Fibroblast of mammary gland (primary cell): ENCODE measurements at regions not wholly inside any gene's neighbourhood (a gene's known extent, or its start where the extent isn't known, plus 50 kb on each side); places are given as distances from the start of the nearest gene placed in this dataset.

Experiments used
- DNase-seq: peaks from one replicate; pipeline ENCODE4 v3.0.0-alpha.2; 2010; ENCODE audit warnings: low read depth
- H3K4me3 ChIP-seq: 2 replicates; pipeline ENCODE4 v1.5.1; 2011; ENCODE audit warnings: low read depth, mild to moderate bottlenecking, low read length, moderate library complexity; ENCODE audit not compliant: control insufficient read depth
- TF ChIP-seq, protein P1 (sequence below): conservative IDR thresholded peaks from 2 replicates; pipeline ENCODE4 v1.5.1; 2011; ENCODE audit warnings: low read depth, low read length, inconsistent platforms; ENCODE audit not compliant: control insufficient read depth, insufficient read depth

DNA sequence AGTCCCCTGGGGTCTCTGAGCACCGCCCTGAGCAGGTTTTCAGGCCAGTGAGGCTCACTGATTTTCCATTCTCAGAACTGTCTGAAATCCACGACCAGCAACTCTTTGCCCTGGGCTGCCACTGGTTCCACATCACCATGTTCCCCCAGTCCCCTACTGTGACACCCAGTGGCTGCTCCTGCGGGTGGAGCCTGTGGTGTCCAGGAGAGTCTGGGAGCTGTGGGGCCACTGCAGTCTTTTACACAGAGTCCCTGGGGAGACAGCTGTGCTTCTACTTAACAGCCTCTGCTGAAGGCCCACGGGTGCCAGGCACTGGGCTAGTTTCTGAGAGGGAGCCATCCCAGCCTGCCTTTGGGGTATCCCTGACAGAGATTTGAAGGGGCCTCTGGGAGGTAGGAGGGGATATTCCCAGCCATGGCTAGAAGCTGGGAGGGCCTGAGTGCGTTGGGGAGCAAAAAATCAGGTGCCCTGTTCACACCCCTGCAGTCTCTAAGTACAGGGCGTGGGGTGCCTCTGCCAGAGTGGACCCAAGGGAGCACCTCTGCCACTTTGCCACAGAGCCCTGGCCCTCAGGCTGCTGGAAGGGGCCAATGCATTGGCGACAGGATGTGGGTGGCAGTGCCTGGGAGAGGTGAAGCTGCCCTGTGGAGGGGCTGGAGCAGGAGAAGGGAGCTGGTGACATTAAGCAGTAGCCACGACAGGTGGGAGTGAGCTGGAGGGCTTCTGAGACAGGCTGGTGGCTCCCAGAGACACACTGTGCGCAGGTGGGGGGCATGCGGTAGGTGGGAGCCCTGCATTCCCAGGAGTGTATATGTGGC lies 200.2 kb upstream of the ZNF536 start:
- DNase-seq: no peak
- TF ChIP-seq, protein P1, sequence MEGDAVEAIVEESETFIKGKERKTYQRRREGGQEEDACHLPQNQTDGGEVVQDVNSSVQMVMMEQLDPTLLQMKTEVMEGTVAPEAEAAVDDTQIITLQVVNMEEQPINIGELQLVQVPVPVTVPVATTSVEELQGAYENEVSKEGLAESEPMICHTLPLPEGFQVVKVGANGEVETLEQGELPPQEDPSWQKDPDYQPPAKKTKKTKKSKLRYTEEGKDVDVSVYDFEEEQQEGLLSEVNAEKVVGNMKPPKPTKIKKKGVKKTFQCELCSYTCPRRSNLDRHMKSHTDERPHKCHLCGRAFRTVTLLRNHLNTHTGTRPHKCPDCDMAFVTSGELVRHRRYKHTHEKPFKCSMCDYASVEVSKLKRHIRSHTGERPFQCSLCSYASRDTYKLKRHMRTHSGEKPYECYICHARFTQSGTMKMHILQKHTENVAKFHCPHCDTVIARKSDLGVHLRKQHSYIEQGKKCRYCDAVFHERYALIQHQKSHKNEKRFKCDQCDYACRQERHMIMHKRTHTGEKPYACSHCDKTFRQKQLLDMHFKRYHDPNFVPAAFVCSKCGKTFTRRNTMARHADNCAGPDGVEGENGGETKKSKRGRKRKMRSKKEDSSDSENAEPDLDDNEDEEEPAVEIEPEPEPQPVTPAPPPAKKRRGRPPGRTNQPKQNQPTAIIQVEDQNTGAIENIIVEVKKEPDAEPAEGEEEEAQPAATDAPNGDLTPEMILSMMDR: no peak
- H3K4me3 ChIP-seq: no peak overlapping the region

DNA sequence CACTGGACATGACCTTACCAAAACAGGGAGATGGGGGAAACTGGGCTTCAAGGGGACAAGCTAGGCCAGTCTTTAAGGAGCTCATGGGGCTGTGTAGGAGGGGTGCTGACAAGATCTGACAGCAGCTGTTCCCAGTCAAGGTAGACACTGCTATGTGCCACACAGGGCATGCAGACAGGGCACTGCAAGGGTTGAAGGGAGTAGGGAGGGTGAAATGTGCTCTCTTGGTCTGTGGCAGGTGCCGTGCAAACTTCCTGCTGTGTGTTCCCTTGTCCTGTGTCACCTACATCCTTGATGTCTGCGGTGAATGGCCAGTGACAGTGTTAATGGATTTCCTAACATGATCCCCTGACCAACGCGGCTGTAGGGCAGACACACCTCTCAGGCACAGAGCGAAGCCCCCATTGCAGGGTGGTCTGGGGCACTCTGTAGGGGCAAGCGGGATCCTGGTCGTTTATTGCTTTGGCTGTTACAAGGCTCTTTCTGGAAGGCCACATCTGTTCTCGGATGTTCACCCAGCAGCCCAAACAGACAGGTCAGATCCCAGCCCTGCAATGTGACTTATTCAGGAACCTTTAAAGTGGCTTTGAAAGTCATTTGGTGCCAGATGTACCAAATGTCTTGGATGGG lies 199.5 kb upstream of the ZNF536 start:
- H3K4me3 ChIP-seq: no peak overlapping the region

DNA sequence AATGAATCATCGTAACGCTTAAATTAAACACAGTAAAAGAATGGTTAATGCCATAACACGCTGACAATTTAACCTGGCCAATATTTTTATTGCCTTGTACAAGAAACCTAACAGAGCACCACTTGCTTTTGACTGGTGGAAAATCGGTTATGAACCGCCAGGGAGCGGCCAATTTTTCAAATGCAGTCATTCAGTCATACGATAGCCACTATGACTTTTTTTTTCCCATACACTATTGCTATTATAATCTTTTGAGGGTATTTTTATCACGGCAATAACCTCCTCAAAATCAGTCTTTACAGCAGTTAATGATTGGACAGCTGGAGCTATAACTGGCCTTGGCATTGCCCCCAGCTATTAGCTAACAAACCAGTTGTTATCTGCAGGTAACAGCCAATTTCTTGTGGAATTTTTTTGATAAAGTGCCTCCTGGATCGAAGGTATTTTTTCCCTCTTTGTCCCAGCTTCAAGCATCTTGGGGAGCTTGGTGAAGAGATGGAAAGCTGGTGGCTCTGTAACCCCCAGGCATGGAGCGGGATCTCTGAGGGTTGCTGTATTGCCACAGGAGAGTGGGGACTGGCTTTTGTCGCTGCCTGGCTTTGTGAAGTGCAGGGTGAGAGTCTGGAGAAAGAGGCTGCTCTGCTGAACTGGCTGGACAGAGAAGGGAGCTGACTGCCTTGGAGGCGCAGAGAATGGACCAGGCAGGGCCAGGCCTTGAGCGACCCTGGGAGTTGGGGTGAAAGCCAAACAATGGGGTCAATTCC lies 198.4 kb upstream of the ZNF536 start:
- DNase-seq: no peak
- TF ChIP-seq, protein P1: no peak
- no peak overlapping the region for H3K4me3 ChIP-seq

More for the DNA sequence above, 199.5 kb upstream of the ZNF536 start:
- TF ChIP-seq, protein P1: no peak
- no peak for DNase-seq

DNA sequence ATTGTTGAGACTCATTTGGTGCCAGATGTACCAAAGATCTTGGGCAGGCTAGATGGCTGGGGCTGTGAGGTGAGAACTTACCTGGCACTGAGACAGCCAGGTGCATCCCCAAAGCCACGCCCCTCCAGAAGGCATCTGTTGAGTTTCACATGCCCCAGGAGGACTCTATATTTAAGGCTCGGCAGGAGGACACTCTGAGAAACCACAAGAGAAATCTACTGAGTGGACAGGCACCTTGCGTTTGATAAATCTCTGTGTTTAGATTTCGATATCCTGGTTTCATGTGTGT lies 197.9 kb upstream of the ZNF536 start:
- TF ChIP-seq, protein P1: no peak
- no peak for DNase-seq
- H3K4me3 ChIP-seq: no peak overlapping the region

DNA sequence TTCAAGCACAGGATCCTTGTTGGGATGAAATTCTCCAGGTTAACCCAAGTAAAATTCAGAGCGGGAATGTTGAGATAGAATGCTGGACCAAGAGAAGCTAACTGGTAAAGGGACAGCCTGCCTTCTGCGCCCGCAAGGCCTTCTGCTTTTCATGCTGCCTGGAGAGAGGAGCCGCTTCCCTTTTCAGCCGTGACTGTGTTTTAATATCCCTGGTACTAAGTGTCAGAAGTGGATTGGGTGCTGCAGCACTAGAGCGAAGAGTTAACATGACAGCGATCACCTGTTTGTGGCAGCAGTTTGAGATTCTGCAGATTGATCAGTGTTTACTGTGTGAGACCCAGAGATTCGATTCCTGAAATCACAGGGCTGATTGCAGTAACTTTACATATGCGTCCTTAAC lies 197.4 kb upstream of the ZNF536 start:
- no peak overlapping the region for H3K4me3 ChIP-seq
- TF ChIP-seq, protein P1: no peak
- DNase-seq: no peak

DNA sequence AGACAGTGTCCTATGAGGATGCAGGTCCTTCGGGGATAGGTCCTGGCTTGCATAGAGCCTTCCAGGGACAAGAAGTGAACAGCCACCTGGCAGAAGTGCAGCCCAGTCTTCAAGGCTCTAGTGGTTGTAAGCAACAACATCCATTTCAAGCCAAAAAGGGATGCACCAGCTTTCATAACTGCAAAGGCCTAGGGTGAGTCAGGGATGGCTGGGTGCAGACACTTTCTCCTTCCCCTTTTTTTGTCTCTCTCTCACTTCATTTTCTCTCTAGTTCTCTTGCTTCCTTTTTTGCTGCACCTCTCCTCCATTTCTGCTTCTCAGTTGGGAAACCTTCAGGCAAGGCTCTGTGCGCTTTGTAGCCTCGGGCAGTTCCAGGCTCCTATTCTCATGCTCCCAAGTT lies 196.2 kb upstream of the ZNF536 start:
- no peak for DNase-seq
- TF ChIP-seq, protein P1: no peak
- no peak overlapping the region for H3K4me3 ChIP-seq
